ENCODE measurements at regions not wholly inside any gene's neighbourhood (a gene's known extent, or its start where the extent isn't known, plus 50 kb on each side); places are given as distances from the start of the nearest gene placed in this dataset.
A peak's percentile ranks its signal among the peaks of the same experiment; 100 is the strongest.

DNA sequence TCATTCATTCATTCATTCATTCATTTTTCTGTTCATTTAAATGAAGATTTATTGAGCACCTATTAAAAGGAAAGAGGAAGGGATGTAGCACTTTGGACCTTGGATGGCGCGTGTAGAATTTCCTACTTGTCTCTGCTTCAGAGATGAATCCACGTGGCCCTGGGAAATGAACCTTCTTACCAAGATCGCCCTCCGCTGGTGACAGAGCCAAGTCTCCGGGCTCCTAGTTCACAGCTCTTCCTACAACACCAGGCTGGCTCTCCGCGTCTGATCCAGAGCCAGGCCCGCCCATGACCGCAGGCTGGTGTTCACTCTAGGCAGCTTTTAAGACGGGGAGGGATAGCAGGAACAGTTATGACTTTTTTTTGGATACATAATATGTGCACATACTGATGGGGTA lies 70.9 kb upstream of the PIWIL1 start:
- Histone ChIP-seq H4K8ac (ENCODE audit: extremely low read depth, insufficient read depth, low read length) (no peak overlapping the region), H3K23ac (ENCODE audit: insufficient read length) (no peak overlapping the region), H3K23me2 (ENCODE audit: low read depth, low read length) (no peaks in the 10 kb centered on the region), H3K9ac (replicated peaks in 1 of 4; ENCODE audit: extremely low read depth in 1 of 4, low read depth in 3 of 4, low read length in 3 of 4) (no peak overlapping the region), H3K18ac (ENCODE audit: extremely low read depth, low read length) (no peak overlapping the region), H3K4ac (replicated peaks; ENCODE audit: insufficient read length, low read depth, low read length) (no peak overlapping the region), H3K36me3 (ENCODE audit: control insufficient read depth in 2 of 4, insufficient read depth in 4 of 4, low read length in 3 of 4) (no peaks in the 10 kb centered on the region), H2BK5ac (ENCODE audit: low read depth, low read length) (no peak overlapping the region), H4K5ac (ENCODE audit: insufficient read length, low read depth, low read length) (no peak overlapping the region), H3K4me1 (replicated peaks in 1 of 4; ENCODE audit: control insufficient read depth in 3 of 4, insufficient read depth in 4 of 4, low read length in 3 of 4) (no peaks in the 10 kb centered on the region), H2BK20ac (ENCODE audit: low read length) (no peak overlapping the region), H3K9me3 (ENCODE audit: insufficient read depth in 2 of 2, low read depth in 1 of 2, low read length in 1 of 2) (no peaks in the 10 kb centered on the region), H4K91ac (replicated peaks; ENCODE audit: insufficient read length, low read length) (no peak overlapping the region), H3K56ac (replicated peaks; ENCODE audit: insufficient read length, low read depth, low read length) (no peak overlapping the region), H3K79me2 (ENCODE audit: control insufficient read depth in 1 of 2, insufficient read depth in 2 of 2, low read length in 2 of 2) (no peaks in the 10 kb centered on the region), H3K4me3 (ENCODE audit: extremely low read depth in 1 of 4, insufficient read depth in 2 of 4, low read depth in 3 of 4, low read length in 4 of 4) (no peak overlapping the region), H3K14ac (ENCODE audit: insufficient read length) (no peak overlapping the region), H3K27me3 (replicated peaks in 1 of 4; ENCODE audit: control insufficient read depth in 3 of 4, extremely low read depth in 1 of 4, insufficient read depth in 3 of 4, low read length in 3 of 4) (peaks cover 0 to 14% (median 5%) of the 10 kb centered on the region in 4 experiments; a peak in 4 of 7 replicates), H2BK15ac (ENCODE audit: low read length) (no peak overlapping the region), H2AFZ (ENCODE audit: low read length) (no peak overlapping the region), H2AK5ac (ENCODE audit: low read depth, low read length) (no peak overlapping the region), H3K79me1 (ENCODE audit: low read depth, low read length) (no peaks in the 10 kb centered on the region), H2BK12ac (ENCODE audit: low read depth, low read length) (no peak overlapping the region), H2BK120ac (replicated peaks; ENCODE audit: low read depth, low read length) (no peak overlapping the region), H4K20me1 (replicated peaks in 1 of 2; ENCODE audit: control insufficient read depth in 1 of 2, insufficient read depth in 2 of 2, low read length in 2 of 2) (peaks cover 0 to 2% of the 10 kb centered on the region in 2 experiments), H3K27ac (ENCODE audit: low read depth, low read length) (no peak overlapping the region), H3K4me2 (ENCODE audit: insufficient read depth in 1 of 2, low read depth in 2 of 2, low read length in 2 of 2) (no peak overlapping the region)
- ChIA-PET POLR2A (ENCODE audit: partially characterized antibody) (no interaction called here), CTCF (ENCODE audit: partially characterized antibody) (interaction anchor here (0.6 to 5.3 kb wide), 28 partner anchors 10 to 245 kb away, joined by 3 to 37 read pairs (median 4); no protein-coding TSS in a partner anchor)
- DNase-seq (ENCODE audit: low read depth in 1 of 2, low spot score in 2 of 2) (peak; percentile 44 to 66), FAIRE-seq (peak; percentile 50)
- WGBS, 2 experiments (ENCODE audit: extremely low coverage in 1 of 2, insufficient coverage in 1 of 2, insufficient read length in 1 of 2, insufficient replicate concordance in 2 of 2, low coverage in 1 of 2, low lambda C conversion rate in 2 of 2, missing lambda C conversion rate in 1 of 2) = 41% methylated on average over 11 of the region's 11 CpGs; no CpG with 5 or more reads in 1 of the 2 experiments
- TF ChIP-seq CREB1 (IDR thresholded peaks at IDR 0.05) = no peak
- TF ChIP-seq NRF1 (IDR thresholded peaks at IDR 0.05; ENCODE audit: low read depth, low read length) = no peak
- no peak for TF ChIP-seq EP300 (IDR thresholded peaks at IDR 0.05; ENCODE audit: borderline replicate concordance in 1 of 2, low read depth in 2 of 2, low read length in 2 of 2)
- no peak for TF ChIP-seq ZNF274 (IDR thresholded peaks at IDR 0.05; ENCODE audit: borderline replicate concordance, extremely low read depth, low read length)
- no peak for TF ChIP-seq ASH2L (IDR thresholded peaks at IDR 0.05; ENCODE audit: low read length)
- no peak for TF ChIP-seq POLR2A (IDR thresholded peaks at IDR 0.05; ENCODE audit: control extremely low read depth in 1 of 2, low read depth in 2 of 2, low read length in 2 of 2)
- TF ChIP-seq CBX5 (IDR thresholded peaks at IDR 0.05; ENCODE audit: low read depth, low read length) = no peak
- no peak for TF ChIP-seq TAF7 (optimal IDR thresholded peaks at IDR 0.05; ENCODE audit: borderline replicate concordance, low read depth, low read length)
- TF ChIP-seq, protein P1, sequence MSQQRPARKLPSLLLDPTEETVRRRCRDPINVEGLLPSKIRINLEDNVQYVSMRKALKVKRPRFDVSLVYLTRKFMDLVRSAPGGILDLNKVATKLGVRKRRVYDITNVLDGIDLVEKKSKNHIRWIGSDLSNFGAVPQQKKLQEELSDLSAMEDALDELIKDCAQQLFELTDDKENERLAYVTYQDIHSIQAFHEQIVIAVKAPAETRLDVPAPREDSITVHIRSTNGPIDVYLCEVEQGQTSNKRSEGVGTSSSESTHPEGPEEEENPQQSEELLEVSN (IDR thresholded peaks at IDR 0.05) = peak; percentile 17; the same call in 1 of the 2 replicates
- no peak for TF ChIP-seq RNF2 (IDR thresholded peaks at IDR 0.05; ENCODE audit: borderline replicate concordance, low read depth, low read length, missing control alignments, poor library complexity, severe bottlenecking)
- TF ChIP-seq POU5F1 (IDR thresholded peaks at IDR 0.05; ENCODE audit: low read depth, low read length) = no peak
- TF ChIP-seq CHD1 (IDR thresholded peaks at IDR 0.05; ENCODE audit: low read depth, low read length) = no peak
- no peak for TF ChIP-seq RFX5 (IDR thresholded peaks at IDR 0.05; ENCODE audit: borderline replicate concordance, low read depth, low read length)
- TF ChIP-seq GABPA (IDR thresholded peaks at IDR 0.05; ENCODE audit: borderline replicate concordance, insufficient read depth, low read length) = no peak
- no peak for TF ChIP-seq EGR1 (IDR thresholded peaks at IDR 0.05; ENCODE audit: borderline replicate concordance, low read depth, low read length)

Measured in H1 (cell line).